Transverse colon (tissue), 3 donors: ENCODE measurements at regions not wholly inside any gene's neighbourhood (a gene's known extent, or its start where the extent isn't known, plus 50 kb on each side); places are given as distances from the start of the nearest gene placed in this dataset.

Experiments used
- CTCF ChIP-seq, 5 experiments: fragments of 200-600 bp in 3 of 5; fragments of 450-650 bp in 2 of 5; sonication (generic) in 3 of 5; IDR thresholded peaks; 1 replicate in 2 of 5; 2 replicates in 3 of 5; pipeline ENCODE4 v1.5.1; 2016 to 2017; ENCODE audit warnings: antibody characterized with exemption in 5 of 5, inconsistent platforms in 3 of 5, mild to moderate bottlenecking in 2 of 5, moderate library complexity in 1 of 5
- POLR2A ChIP-seq: fragments of 450-650 bp; IDR thresholded peaks from one replicate; pipeline ENCODE4 v1.6.1; 2016; ENCODE audit warnings: antibody characterized with exemption, mild to moderate bottlenecking, moderate library complexity

DNA sequence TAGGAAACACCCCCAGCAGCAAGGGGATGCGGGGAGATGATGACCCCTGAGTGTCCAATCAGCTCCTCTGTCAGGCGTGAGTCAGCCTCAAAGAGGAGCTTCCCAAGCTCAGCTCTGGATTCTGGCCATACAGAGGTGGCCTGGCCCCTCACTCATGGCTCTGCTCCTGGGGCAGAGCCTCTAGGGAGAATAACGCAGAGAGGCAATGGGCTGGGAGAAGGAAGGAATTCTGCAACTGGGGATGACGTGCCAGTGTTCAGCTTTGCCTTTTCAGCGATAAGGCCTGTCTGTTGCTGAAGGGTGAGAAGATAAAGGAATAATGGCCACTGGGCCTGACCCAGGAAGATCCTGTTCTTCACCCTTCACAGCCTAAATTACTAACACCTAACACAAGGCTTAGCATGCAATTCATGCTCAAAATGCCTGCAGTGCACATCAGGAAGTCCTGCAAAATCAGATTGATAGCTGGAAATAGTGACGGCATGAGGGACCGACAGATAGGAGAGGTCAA lies 92.2 kb downstream of the TBX19 start:
- TF ChIP-seq POLR2A (no peak), CTCF (IDR thresholded peaks at IDR 0.05) (no peak)
